NB4 (cell line): ENCODE measurements at regions not wholly inside any gene's neighbourhood (a gene's known extent, or its start where the extent isn't known, plus 50 kb on each side); places are given as distances from the start of the nearest gene placed in this dataset.

Source experiments
- DNase-seq: peaks from one replicate; pipeline ENCODE4 v3.0.0; 2010; ENCODE audit warnings: low read depth
- H3K4me3 ChIP-seq: one replicate; pipeline ENCODE4 v1.5.1; 2011; ENCODE audit warnings: mild to moderate bottlenecking, low read depth, low read length, moderate library complexity
- MYC ChIP-seq: IDR thresholded peaks from 2 replicates; pipeline ENCODE4 v1.6.1; 2011; ENCODE audit warnings: low read depth, low read length
- POLR2A ChIP-seq: IDR thresholded peaks from 2 replicates; pipeline ENCODE4 v1.6.1; 2011; ENCODE audit warnings: mild to moderate bottlenecking; ENCODE audit not compliant: insufficient read length; ENCODE audit errors: extremely low read depth
- TF ChIP-seq, protein P1 (sequence below): IDR thresholded peaks from one replicate; pipeline ENCODE4 v1.5.1; 2012; ENCODE audit warnings: low read depth, low read length
- TF ChIP-seq, protein P2 (sequence below): IDR thresholded peaks from 2 replicates; pipeline ENCODE4 v1.6.1; 2011; ENCODE audit warnings: low read depth, low read length

DNA sequence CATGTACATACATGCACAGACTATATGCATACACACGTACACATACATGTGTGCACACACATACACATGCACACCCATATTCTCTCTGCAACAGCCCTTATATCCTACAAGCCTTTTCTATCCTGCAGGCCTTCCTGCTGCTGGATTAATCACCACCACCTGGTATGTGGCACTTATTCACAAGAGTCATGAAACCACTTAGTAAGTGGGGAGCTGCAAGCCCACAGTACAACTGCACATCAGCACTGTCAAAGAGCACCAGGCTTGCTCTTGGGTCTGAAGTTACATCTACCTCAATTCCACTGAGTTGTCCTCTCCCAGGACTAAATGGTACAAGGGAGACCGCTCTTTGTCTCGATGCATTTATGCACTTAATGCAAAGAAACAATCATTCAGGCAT is 233.2 kb downstream of the KLF13 start:
- DNase-seq: no peak
- TF ChIP-seq, protein P1, sequence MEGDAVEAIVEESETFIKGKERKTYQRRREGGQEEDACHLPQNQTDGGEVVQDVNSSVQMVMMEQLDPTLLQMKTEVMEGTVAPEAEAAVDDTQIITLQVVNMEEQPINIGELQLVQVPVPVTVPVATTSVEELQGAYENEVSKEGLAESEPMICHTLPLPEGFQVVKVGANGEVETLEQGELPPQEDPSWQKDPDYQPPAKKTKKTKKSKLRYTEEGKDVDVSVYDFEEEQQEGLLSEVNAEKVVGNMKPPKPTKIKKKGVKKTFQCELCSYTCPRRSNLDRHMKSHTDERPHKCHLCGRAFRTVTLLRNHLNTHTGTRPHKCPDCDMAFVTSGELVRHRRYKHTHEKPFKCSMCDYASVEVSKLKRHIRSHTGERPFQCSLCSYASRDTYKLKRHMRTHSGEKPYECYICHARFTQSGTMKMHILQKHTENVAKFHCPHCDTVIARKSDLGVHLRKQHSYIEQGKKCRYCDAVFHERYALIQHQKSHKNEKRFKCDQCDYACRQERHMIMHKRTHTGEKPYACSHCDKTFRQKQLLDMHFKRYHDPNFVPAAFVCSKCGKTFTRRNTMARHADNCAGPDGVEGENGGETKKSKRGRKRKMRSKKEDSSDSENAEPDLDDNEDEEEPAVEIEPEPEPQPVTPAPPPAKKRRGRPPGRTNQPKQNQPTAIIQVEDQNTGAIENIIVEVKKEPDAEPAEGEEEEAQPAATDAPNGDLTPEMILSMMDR: no peak
- TF ChIP-seq, protein P2, sequence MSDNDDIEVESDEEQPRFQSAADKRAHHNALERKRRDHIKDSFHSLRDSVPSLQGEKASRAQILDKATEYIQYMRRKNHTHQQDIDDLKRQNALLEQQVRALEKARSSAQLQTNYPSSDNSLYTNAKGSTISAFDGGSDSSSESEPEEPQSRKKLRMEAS: no peak
- TF ChIP-seq MYC (no peak), POLR2A (no peak)
- H3K4me3 ChIP-seq: no peak overlapping the region

DNA sequence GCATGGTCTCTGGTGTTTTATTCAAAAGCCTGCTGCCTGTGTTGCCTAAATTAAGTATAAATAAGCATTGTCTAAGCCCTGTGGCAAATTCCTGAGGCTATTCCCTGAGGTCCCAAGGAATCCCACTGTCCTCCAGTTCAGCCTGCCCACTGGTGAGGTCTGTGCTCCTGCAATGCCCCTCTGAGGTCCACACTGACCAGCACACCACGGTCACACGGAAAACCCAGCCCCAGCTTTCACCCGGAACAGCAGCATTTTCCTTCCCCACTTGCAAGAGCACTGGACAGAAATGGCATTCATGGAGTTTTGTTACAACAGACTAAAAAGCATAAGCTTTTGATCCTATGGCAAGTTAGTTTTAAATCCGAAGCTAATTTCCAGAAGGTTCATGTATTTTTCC is 234.0 kb downstream of the KLF13 start:
- no peak for DNase-seq
- no peak overlapping the region for H3K4me3 ChIP-seq
- TF ChIP-seq, protein P1: no peak

DNA sequence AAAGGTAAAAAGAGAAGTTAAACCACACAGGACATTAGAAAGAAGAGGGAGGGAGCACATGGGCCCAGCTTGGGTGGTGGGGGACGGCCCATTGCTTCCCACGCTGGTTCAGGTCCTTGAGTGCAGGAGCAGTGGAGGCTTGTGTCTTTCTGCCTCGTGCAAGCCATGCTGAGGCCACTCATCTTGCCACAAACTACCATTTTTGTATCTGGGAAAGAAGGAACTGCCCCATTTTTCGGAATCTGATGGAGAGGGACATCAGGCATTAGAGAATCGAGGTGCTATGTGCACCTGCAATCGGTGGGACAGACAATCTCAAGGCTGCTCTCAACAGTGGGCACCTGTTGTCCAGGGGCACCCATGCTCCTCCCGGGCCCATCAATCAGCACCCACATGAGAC is 234.5 kb downstream of the KLF13 start:
- TF ChIP-seq MYC (no peak), POLR2A (no peak)
- TF ChIP-seq, protein P1: no peak
- TF ChIP-seq, protein P2: no peak
- DNase-seq: no peak
- no peak overlapping the region for H3K4me3 ChIP-seq

DNA sequence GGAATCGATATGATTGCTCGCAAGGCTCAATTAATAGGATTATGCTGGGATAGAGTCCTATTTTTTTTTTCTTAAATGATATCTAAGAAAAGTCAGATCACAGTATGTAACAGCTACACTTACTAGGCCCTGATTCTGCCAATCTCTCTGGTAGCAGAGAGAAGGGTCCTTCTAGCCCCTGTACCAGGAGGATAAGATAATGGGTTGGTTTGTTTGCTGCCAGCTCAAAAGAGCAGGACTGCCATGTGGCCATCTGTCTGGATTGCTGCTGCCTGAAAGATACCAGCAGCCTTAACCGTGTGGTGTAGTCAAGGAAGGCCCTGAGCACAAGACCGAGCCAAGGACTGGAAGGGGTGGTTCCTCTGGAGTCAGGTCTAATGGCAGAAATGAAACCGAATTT is 236.4 kb downstream of the KLF13 start:
- no peak for DNase-seq
- H3K4me3 ChIP-seq: no peak overlapping the region
- TF ChIP-seq MYC (no peak), POLR2A (no peak)
- TF ChIP-seq, protein P1: no peak
- TF ChIP-seq, protein P2: no peak

DNA sequence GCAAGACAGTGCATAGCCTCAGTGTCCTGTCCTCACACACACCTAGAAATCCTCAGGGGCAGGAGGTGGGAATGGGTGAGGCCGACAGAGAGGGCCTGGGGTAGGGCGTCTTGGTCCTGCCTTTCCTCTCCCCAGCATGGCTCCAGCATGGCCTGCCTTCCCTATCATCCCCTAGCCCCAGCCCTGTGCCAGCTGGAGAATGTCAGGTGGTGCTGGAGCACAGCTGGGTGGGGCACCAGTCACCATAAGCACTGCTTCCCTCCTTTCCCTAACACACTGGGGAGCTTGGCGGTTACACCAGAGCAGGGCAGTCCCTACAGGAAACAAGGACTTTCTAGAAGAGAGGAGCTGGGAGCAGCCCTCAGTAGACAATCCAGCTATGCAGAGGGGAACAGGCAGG is 236.8 kb downstream of the KLF13 start:
- no peak for TF ChIP-seq POLR2A
- TF ChIP-seq MYC: no peak
- TF ChIP-seq, protein P2: no peak
- TF ChIP-seq, protein P1: no peak
- DNase-seq: no peak
- no peak overlapping the region for H3K4me3 ChIP-seq

DNA sequence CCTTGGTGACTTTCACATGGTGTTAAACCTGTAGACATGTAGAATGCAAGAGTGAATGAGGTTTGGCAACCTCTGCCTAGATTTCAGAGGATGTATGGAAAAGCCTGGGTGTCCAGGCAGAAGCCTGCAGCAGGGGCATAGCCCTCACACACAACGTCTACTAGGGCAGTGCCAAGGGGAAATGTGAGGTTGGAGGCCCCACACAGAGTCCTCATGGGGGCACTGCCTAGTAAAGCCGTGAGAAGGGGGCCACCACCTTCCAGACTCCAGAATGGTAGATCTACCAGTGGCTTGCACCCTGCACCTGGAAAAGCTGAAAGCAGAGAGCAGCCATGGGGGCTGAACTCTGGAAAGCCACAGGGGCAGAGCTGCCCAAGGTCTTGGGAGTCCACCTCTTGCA is 241.2 kb downstream of the KLF13 start:
- no peak overlapping the region for H3K4me3 ChIP-seq
- no peak for DNase-seq
- TF ChIP-seq, protein P2: no peak
- TF ChIP-seq MYC (no peak), POLR2A (no peak)
- TF ChIP-seq, protein P1: no peak
